CD4-positive, alpha-beta T cell (primary cell): ENCODE measurements at regions not wholly inside any gene's neighbourhood (a gene's known extent, or its start where the extent isn't known, plus 50 kb on each side); places are given as distances from the start of the nearest gene placed in this dataset.

Experiments
- ATAC-seq: fragments of 200-7000 bp; cut with Tn5 transposase; one replicate; pipeline ENCODE4 v1.10.0; 2022; ENCODE audit warnings: mild to moderate bottlenecking; ENCODE audit not compliant: poor library complexity
- CTCF ChIA-PET: fragments of 350-600 bp; sonication (Branson Sonifier 250); formaldehyde crosslinking; loops from one replicate; lab custom pipeline; 2021; ENCODE audit warnings: antibody characterized with exemption, inconsistent platforms; lab: Charles Lee
- POLR2A ChIA-PET: fragments of 350-600 bp; sonication (Branson Sonifier 250); formaldehyde crosslinking; loops from one replicate; lab custom pipeline; 2021; ENCODE audit warnings: antibody characterized with exemption, inconsistent platforms; lab: Charles Lee
- DNase-seq, 14 experiments: peaks; one replicate each; pipeline ENCODE4 v3.0.0-alpha.2; 2013 to 2020; ENCODE audit warnings: mixed read lengths in 2 of 14
- H3K27ac ChIP-seq, 2 donors: one replicate each; pipeline versions ENCODE4 v1.5.1 to v1.7.0; 2013; ENCODE audit warnings: low read length in 2 of 2, low read depth in 1 of 2, mild to moderate bottlenecking in 1 of 2
- H3K27me3 ChIP-seq, 2 experiments: 1 replicate in 1 of 2; 2 replicates in 1 of 2; pipeline versions ENCODE4 v1.6.1 to v1.7.0; 2013; ENCODE audit warnings: low read length in 2 of 2, control low read depth in 1 of 2, mild to moderate bottlenecking in 1 of 2, moderate library complexity in 1 of 2; ENCODE audit not compliant: insufficient read depth in 2 of 2, control insufficient read depth in 1 of 2
- H3K36me3 ChIP-seq: one replicate; pipeline ENCODE4 v1.6.1; 2013; ENCODE audit warnings: low read length, control low read depth; ENCODE audit not compliant: insufficient read depth
- H3K4me1 ChIP-seq: one replicate; pipeline ENCODE4 v1.6.1; 2013; ENCODE audit warnings: low read length, control low read depth; ENCODE audit not compliant: insufficient read depth
- H3K4me3 ChIP-seq: one replicate; pipeline ENCODE4 v1.5.1; 2013; ENCODE audit warnings: mild to moderate bottlenecking, low read length, moderate library complexity
- H3K9me3 ChIP-seq, 2 experiments: 1 replicate in 1 of 2; 2 replicates in 1 of 2; pipeline versions ENCODE4 v1.6.1 to v1.7.0; 2013; ENCODE audit warnings: low read length in 2 of 2, mild to moderate bottlenecking in 2 of 2, control low read depth in 1 of 2, moderate library complexity in 1 of 2; ENCODE audit not compliant: control insufficient read depth in 1 of 2, insufficient read depth in 1 of 2
- H3K27ac Mint-ChIP-seq: one replicate; pipeline ENCODE4 v1.8.0; 2020; ENCODE audit warnings: mixed read lengths
- H3K27me3 Mint-ChIP-seq: one replicate; pipeline ENCODE4 v1.8.0; 2021; ENCODE audit warnings: mixed read lengths
- H3K36me3 Mint-ChIP-seq: one replicate; pipeline ENCODE4 v1.8.0; 2021; ENCODE audit warnings: low read depth, mixed read lengths
- H3K4me1 Mint-ChIP-seq: one replicate; pipeline ENCODE4 v1.8.0; 2021; ENCODE audit warnings: low read depth, mixed read lengths
- H3K4me3 Mint-ChIP-seq: one replicate; pipeline ENCODE4 v1.8.0; 2020; ENCODE audit warnings: mild to moderate bottlenecking, mixed read lengths
- H3K9me3 Mint-ChIP-seq: one replicate; pipeline ENCODE4 v1.8.0; 2020; ENCODE audit warnings: mixed read lengths
- intact Hi-C, 2 experiments: fragments of 100-400 bp; cut with DNase I in 1 of 2; cut with micrococcal nuclease in 1 of 2; formaldehyde crosslinking; loops; one replicate each; pipeline versions ENCODE4 v1.15.1 to v1.9.0; 2023 to 2025; cut with DNase I, micrococcal nuclease
- TF ChIP-seq, protein P1 (sequence below): fragments of 200-600 bp; IDR thresholded peaks from one replicate; pipeline ENCODE4 v1.8.0; 2022; ENCODE audit warnings: antibody characterized with exemption, mild to moderate bottlenecking

DNA sequence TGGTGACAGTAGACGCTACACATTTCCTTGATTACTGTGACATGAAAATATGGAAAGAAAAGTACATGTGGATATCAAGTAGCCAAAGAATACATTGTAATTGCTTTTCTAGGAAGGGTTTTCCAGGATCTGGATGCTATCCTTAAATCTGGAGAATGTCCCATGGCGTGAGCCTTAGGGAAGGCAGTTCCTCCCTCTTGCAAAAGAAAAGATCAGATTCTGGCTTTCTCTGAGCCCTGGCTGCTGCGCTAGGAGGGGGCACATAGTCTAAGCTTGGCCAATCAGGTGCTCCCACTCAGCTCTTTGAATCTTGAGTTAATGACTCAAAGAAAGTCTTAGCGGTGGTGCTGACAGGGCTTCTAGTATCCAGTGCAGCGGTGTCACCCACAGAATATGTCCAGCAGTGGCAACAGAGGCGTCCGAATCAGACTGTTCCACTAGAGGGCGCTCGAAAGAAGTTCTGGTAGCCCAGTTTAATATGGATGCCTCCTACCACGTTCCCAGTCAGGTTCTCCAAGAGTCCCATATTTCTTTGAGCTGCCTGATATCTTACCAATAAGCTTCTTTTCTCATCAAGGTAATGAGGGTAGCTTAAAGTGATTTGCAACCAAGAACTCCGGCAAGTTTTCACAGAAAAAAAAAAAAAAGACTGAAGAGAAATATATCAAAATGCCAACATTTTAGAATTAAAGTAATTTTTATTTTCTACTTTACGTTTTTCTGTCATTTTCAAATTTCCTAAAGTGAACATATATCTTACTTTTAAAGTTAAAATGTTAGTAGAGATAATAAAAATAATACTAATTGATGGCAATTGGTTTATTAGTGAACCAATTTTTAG is 213.4 kb upstream of the S100G start:
- POLR2A ChIA-PET, result no interaction called here

DNA sequence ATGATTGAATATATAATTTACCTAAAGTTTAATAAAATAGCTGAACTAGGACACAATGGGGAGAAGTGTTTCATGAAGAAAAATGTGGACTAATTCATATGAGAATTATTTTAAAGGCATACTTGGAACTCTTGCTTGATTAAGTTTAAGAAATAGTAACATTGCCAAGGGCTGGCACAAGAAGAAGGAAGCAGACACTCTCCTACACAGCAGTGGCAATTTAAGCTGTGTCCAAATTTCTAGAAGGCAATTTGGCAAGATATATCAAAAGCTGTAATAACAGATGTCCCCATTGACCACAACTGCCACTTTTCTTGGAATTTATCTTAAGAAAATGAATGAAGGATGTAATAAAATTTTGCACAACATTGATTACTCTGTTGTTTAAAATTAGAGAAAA is 209.5 kb upstream of the S100G start:
- no peak for ATAC-seq
- POLR2A ChIA-PET, result no interaction called here
- Histone ChIP-seq H3K27me3 (no peaks in the 10 kb centered on the region), H3K4me3 (no peak overlapping the region), H3K27ac (no peak overlapping the region), H3K4me1 (peaks cover 3% of the 10 kb centered on the region), H3K9me3 (no peaks in the 10 kb centered on the region), H3K36me3 (no peaks in the 10 kb centered on the region)
- H3K9me3 Mint-ChIP-seq, result no peaks in the 10 kb centered on the region
- intact Hi-C loops, result loop anchor here (10.0 kb wide), 1 partner anchor 946 kb away; the partner anchor contains the start of gene PIR (in 2 of the 2)
- no peak overlapping the region for H3K27ac Mint-ChIP-seq
- no peaks in the 10 kb centered on the region for H3K36me3 Mint-ChIP-seq
- H3K4me1 Mint-ChIP-seq, result peaks cover 4% of the 10 kb centered on the region
- no peaks in the 10 kb centered on the region for H3K27me3 Mint-ChIP-seq
- CTCF ChIA-PET, result no interaction called here
- no peak overlapping the region for H3K4me3 Mint-ChIP-seq
- no peak for DNase-seq
- TF ChIP-seq, protein P1, sequence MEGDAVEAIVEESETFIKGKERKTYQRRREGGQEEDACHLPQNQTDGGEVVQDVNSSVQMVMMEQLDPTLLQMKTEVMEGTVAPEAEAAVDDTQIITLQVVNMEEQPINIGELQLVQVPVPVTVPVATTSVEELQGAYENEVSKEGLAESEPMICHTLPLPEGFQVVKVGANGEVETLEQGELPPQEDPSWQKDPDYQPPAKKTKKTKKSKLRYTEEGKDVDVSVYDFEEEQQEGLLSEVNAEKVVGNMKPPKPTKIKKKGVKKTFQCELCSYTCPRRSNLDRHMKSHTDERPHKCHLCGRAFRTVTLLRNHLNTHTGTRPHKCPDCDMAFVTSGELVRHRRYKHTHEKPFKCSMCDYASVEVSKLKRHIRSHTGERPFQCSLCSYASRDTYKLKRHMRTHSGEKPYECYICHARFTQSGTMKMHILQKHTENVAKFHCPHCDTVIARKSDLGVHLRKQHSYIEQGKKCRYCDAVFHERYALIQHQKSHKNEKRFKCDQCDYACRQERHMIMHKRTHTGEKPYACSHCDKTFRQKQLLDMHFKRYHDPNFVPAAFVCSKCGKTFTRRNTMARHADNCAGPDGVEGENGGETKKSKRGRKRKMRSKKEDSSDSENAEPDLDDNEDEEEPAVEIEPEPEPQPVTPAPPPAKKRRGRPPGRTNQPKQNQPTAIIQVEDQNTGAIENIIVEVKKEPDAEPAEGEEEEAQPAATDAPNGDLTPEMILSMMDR, result no peak

More for the DNA sequence above, 213.4 kb upstream of the S100G start:
- no peak overlapping the region for H3K27ac ChIP-seq
- H3K9me3 Mint-ChIP-seq, result no peaks in the 10 kb centered on the region
- H3K27ac Mint-ChIP-seq, result no peak overlapping the region
- no peaks in the 10 kb centered on the region for H3K9me3 ChIP-seq
- H3K27me3 ChIP-seq, result no peaks in the 10 kb centered on the region
- H3K36me3 Mint-ChIP-seq, result no peaks in the 10 kb centered on the region
- H3K4me3 Mint-ChIP-seq, result no peak overlapping the region
- no peak overlapping the region for H3K4me3 ChIP-seq
- no peaks in the 10 kb centered on the region for H3K27me3 Mint-ChIP-seq
- H3K4me1 ChIP-seq, result peaks cover 16% of the 10 kb centered on the region
- H3K36me3 ChIP-seq, result no peaks in the 10 kb centered on the region
- CTCF ChIA-PET, result interaction anchor here (0.7 to 1.6 kb wide), 4 partner anchors 8 to 675 kb away, joined by 3 to 7 read pairs (median 4); no protein-coding TSS in a partner anchor
- no peak for ATAC-seq
- intact Hi-C loops, result loop anchor here in 1 of 2 experiments (10.0 kb wide), 1 partner anchor 672 kb away; no protein-coding TSS in a partner anchor
- peaks cover 16% of the 10 kb centered on the region for H3K4me1 Mint-ChIP-seq
- peak; percentile 29 to 77 (median 48) for DNase-seq
- TF ChIP-seq, protein P1, result peak; percentile 61

DNA sequence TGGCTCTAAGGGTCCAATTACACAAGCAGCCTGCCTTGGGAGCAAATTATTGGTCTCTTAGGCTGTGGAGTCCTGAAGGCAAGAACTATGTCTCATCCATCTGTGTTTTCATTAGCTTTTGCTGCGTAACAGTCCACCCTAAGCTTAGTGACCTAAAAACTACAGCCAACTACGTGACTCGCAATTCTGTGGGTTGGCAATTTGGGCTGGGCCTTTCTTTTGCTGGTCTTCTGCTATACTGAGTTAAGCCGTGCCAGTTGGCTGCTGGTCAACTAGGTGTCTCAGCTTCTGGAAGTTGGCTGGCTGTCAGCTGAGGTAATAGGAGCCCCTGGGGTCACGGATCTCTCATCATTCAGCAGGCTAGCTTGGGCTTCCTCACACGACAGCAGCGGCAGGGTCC is 205.6 kb upstream of the S100G start:
- CTCF ChIA-PET, result interaction anchor here (1.3 kb wide), 2 partner anchors 8 to 16 kb away, joined by 6 to 7 read pairs; no protein-coding TSS in a partner anchor
- H3K4me1 ChIP-seq, result peaks cover 3% of the 10 kb centered on the region
- H3K4me1 Mint-ChIP-seq, result peaks cover 15% of the 10 kb centered on the region
- H3K27me3 ChIP-seq, result no peaks in the 10 kb centered on the region
- no peaks in the 10 kb centered on the region for H3K36me3 Mint-ChIP-seq
- POLR2A ChIA-PET, result no interaction called here
- no peak overlapping the region for H3K4me3 ChIP-seq
- no peaks in the 10 kb centered on the region for H3K36me3 ChIP-seq
- intact Hi-C loops, result loop anchor here (2.0 to 10.0 kb wide), 2 partner anchors 226 to 950 kb away; partner anchors contain the start of gene PIR (in 2 of the 2)
- H3K4me3 Mint-ChIP-seq, result no peak overlapping the region
- H3K9me3 ChIP-seq, result no peaks in the 10 kb centered on the region
- H3K27ac Mint-ChIP-seq, result no peak overlapping the region
- H3K9me3 Mint-ChIP-seq, result no peaks in the 10 kb centered on the region
- ATAC-seq (no peak), DNase-seq (no peak)
- TF ChIP-seq, protein P1, result no peak
- no peaks in the 10 kb centered on the region for H3K27me3 Mint-ChIP-seq
- H3K27ac ChIP-seq, result no peak overlapping the region
